ENCODE measurements at regions not wholly inside any gene's neighbourhood (a gene's known extent, or its start where the extent isn't known, plus 50 kb on each side); places are given as distances from the start of the nearest gene placed in this dataset.

DNA sequence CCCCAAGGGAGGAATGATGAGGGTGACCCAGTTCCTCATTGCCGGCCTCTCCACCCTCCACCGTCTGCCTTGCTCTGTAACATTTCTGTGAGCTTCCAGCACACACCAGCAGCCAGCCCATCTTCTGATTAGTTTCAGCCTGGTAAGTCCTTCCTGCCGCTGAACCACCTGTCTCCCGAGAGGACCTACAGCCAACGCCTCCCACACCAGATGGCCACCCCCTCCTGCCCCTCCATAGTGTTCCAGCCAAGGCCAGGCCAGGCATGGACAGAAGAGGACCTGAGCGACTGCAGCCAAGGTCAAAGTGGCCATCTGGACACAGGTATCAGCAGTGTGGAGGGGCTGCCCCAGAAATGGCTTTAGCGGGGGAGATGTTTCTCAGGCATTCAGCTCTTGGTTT, 170.7 kb upstream of the CTBP2 start:
- Histone ChIP-seq H3K9me3 (peaks cover 4% of the 10 kb centered on the region; the same call in 1 of the 3 replicates), H3K27ac (no peak overlapping the region), H3K4me3 (no peak overlapping the region), H3K4me2 (no peak overlapping the region), H3K4me1 (no peaks in the 10 kb centered on the region)
- 53% methylated on average over 5 of the region's 7 CpGs for WGBS (ENCODE audit: missing lambda C conversion rate)
- DNase-seq (ENCODE audit: low read depth in 1 of 2, low spot score in 1 of 2) (no peak), ATAC-seq (no peak), FAIRE-seq (no peak)
- CTCF ChIA-PET, result interaction anchor here (1.9 kb wide), 1 partner anchor 12 kb away, joined by 9 read pairs; no protein-coding TSS in a partner anchor
- POLR2A ChIA-PET, result no interaction called here
- no peak for TF ChIP-seq POLR2A (IDR thresholded peaks at IDR 0.05; ENCODE audit: low read length)
- TF ChIP-seq, protein P1, sequence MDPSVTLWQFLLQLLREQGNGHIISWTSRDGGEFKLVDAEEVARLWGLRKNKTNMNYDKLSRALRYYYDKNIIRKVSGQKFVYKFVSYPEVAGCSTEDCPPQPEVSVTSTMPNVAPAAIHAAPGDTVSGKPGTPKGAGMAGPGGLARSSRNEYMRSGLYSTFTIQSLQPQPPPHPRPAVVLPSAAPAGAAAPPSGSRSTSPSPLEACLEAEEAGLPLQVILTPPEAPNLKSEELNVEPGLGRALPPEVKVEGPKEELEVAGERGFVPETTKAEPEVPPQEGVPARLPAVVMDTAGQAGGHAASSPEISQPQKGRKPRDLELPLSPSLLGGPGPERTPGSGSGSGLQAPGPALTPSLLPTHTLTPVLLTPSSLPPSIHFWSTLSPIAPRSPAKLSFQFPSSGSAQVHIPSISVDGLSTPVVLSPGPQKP (IDR thresholded peaks at IDR 0.05; ENCODE audit: low read depth, low read length), result no peak
- no peak for TF ChIP-seq EHMT2 (IDR thresholded peaks at IDR 0.05; ENCODE audit: low read depth)
- TF ChIP-seq FOXS1 (CRISPR knock-in tag; IDR thresholded peaks at IDR 0.05), result no peak
- TF ChIP-seq, protein P2, sequence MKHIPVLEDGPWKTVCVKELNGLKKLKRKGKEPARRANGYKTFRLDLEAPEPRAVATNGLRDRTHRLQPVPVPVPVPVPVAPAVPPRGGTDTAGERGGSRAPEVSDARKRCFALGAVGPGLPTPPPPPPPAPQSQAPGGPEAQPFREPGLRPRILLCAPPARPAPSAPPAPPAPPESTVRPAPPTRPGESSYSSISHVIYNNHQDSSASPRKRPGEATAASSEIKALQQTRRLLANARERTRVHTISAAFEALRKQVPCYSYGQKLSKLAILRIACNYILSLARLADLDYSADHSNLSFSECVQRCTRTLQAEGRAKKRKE (CRISPR knock-in tag; IDR thresholded peaks at IDR 0.05; ENCODE audit: low read depth), result no peak
- TF ChIP-seq CEBPB (IDR thresholded peaks at IDR 0.05), result no peak
- TF ChIP-seq SMC3 (IDR thresholded peaks at IDR 0.05), result no peak
- TF ChIP-seq ESRRA (IDR thresholded peaks at IDR 0.05; ENCODE audit: borderline replicate concordance, low read length), result no peak
- TF ChIP-seq NR3C1 (IDR thresholded peaks at IDR 0.05), result no peak
- TF ChIP-seq SREBF2 (IDR thresholded peaks at IDR 0.05), result no peak
- no peak for TF ChIP-seq GATA3 (IDR thresholded peaks at IDR 0.05; ENCODE audit: borderline replicate concordance)
- no peak for TF ChIP-seq RNF2 (IDR thresholded peaks at IDR 0.05; ENCODE audit: borderline replicate concordance, low read depth)
- TF ChIP-seq, protein P3, sequence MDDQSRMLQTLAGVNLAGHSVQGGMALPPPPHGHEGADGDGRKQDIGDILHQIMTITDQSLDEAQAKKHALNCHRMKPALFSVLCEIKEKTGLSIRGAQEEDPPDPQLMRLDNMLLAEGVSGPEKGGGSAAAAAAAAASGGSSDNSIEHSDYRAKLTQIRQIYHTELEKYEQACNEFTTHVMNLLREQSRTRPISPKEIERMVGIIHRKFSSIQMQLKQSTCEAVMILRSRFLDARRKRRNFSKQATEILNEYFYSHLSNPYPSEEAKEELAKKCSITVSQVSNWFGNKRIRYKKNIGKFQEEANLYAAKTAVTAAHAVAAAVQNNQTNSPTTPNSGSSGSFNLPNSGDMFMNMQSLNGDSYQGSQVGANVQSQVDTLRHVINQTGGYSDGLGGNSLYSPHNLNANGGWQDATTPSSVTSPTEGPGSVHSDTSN (IDR thresholded peaks at IDR 0.05), result no peak
- TF ChIP-seq POLR2AphosphoS2 (conservative IDR thresholded peaks at IDR 0.05; ENCODE audit: low read length), result no peak
- no peak for TF ChIP-seq EP300 (IDR thresholded peaks at IDR 0.05)
- TF ChIP-seq, protein P4, sequence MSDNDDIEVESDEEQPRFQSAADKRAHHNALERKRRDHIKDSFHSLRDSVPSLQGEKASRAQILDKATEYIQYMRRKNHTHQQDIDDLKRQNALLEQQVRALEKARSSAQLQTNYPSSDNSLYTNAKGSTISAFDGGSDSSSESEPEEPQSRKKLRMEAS (IDR thresholded peaks at IDR 0.05), result no peak
- TF ChIP-seq CBX2 (IDR thresholded peaks at IDR 0.05; ENCODE audit: borderline replicate concordance, low read depth), result no peak
- TF ChIP-seq ZFP36 (IDR thresholded peaks at IDR 0.05; ENCODE audit: borderline replicate concordance, partially characterized antibody), result no peak
- no peak for TF ChIP-seq TFCP2L1 (CRISPR knock-in tag; IDR thresholded peaks at IDR 0.05)

DNA sequence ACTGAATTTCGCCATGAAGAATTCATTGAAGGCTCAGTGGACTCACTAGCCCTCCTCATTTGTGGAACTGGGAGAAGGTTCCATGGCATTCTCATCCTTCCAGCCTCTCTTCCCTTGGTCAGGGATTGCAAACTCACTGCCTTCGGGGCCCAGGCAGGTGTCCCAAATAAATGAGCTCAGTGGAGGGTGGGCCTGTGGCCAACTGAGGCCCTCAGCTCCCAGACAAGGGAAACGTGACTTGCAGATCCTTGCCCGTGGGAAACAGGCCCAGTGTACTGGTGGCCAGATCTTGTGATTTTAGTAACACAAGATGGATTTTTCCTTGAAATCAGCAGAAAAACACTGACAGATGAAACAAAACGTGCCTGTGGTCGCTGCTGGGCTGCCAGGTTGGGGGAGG, 168.7 kb upstream of the CTBP2 start:
- no peak for TF ChIP-seq FOSL2 (IDR thresholded peaks at IDR 0.05)
- TF ChIP-seq FOSL2 (CRISPR knock-in tag; IDR thresholded peaks at IDR 0.05), result no peak
- no peak for TF ChIP-seq KDM5A (IDR thresholded peaks at IDR 0.05)
- TF ChIP-seq JUN (IDR thresholded peaks at IDR 0.05), result no peak
- no peak for DNase-seq (ENCODE audit: low read depth in 1 of 2, low spot score in 1 of 2)
- H3K9me3 ChIP-seq, result peaks cover 4% of the 10 kb centered on the region; the same call in 1 of the 3 replicates
- no peak for FAIRE-seq
- ATAC-seq, result no peak
- no peaks in the 10 kb centered on the region for H3K4me1 ChIP-seq
- POLR2A ChIA-PET, result no interaction called here
- H3K27ac ChIP-seq, result no peak overlapping the region
- WGBS (ENCODE audit: missing lambda C conversion rate), result 18% methylated on average over 6 of the region's 6 CpGs
- CTCF ChIA-PET, result no interaction called here
- no peak overlapping the region for H3K4me2 ChIP-seq
- no peak overlapping the region for H3K4me3 ChIP-seq

DNA sequence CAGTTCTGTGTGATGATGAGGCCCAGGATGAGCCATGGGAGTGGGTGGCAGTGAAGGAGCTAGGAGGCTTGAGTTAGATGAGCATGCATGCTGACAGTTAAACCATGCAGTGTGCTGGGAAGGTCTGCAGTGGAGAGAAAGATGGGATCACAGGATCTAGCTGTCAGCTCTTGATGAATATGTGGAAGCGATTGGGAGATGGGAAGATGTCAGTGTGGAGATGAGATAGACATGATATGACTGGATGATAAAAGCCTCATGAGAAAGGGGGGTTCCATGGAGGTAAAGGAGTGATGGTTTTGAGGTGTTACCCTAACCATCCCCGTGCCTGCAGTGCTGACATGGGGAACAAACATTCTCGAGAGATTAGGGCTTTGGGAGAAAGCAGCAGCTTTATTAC, 165.0 kb upstream of the CTBP2 start:
- H3K9me3 ChIP-seq, result peaks cover 17% of the 10 kb centered on the region; the same call in 1 of the 3 replicates
- DNase-seq (ENCODE audit: low read depth in 1 of 2, low spot score in 1 of 2), result no peak
- TF ChIP-seq SREBF2 (IDR thresholded peaks at IDR 0.05), result no peak
- no peak for TF ChIP-seq JUN (IDR thresholded peaks at IDR 0.05)
- TF ChIP-seq, protein P5, sequence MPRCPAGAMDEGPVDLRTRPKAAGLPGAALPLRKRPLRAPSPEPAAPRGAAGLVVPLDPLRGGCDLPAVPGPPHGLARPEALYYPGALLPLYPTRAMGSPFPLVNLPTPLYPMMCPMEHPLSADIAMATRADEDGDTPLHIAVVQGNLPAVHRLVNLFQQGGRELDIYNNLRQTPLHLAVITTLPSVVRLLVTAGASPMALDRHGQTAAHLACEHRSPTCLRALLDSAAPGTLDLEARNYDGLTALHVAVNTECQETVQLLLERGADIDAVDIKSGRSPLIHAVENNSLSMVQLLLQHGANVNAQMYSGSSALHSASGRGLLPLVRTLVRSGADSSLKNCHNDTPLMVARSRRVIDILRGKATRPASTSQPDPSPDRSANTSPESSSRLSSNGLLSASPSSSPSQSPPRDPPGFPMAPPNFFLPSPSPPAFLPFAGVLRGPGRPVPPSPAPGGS (IDR thresholded peaks at IDR 0.05), result no peak
- no peak for TF ChIP-seq TFCP2L1 (CRISPR knock-in tag; IDR thresholded peaks at IDR 0.05)
- TF ChIP-seq, protein P6, sequence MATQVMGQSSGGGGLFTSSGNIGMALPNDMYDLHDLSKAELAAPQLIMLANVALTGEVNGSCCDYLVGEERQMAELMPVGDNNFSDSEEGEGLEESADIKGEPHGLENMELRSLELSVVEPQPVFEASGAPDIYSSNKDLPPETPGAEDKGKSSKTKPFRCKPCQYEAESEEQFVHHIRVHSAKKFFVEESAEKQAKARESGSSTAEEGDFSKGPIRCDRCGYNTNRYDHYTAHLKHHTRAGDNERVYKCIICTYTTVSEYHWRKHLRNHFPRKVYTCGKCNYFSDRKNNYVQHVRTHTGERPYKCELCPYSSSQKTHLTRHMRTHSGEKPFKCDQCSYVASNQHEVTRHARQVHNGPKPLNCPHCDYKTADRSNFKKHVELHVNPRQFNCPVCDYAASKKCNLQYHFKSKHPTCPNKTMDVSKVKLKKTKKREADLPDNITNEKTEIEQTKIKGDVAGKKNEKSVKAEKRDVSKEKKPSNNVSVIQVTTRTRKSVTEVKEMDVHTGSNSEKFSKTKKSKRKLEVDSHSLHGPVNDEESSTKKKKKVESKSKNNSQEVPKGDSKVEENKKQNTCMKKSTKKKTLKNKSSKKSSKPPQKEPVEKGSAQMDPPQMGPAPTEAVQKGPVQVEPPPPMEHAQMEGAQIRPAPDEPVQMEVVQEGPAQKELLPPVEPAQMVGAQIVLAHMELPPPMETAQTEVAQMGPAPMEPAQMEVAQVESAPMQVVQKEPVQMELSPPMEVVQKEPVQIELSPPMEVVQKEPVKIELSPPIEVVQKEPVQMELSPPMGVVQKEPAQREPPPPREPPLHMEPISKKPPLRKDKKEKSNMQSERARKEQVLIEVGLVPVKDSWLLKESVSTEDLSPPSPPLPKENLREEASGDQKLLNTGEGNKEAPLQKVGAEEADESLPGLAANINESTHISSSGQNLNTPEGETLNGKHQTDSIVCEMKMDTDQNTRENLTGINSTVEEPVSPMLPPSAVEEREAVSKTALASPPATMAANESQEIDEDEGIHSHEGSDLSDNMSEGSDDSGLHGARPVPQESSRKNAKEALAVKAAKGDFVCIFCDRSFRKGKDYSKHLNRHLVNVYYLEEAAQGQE (IDR thresholded peaks at IDR 0.05), result no peak
- no peak for TF ChIP-seq EP300 (IDR thresholded peaks at IDR 0.05)
- no peak for TF ChIP-seq CEBPB (IDR thresholded peaks at IDR 0.05)
- TF ChIP-seq RFX5 (IDR thresholded peaks at IDR 0.05), result no peak
- H3K4me3 ChIP-seq, result no peak overlapping the region
- H3K4me1 ChIP-seq, result no peaks in the 10 kb centered on the region
- H3K27ac ChIP-seq, result no peak overlapping the region
- no peak for ATAC-seq
- no peak overlapping the region for H3K4me2 ChIP-seq
- FAIRE-seq, result no peak
- POLR2A ChIA-PET, result no interaction called here
- WGBS (ENCODE audit: missing lambda C conversion rate), result 17% methylated on average over 3 of the region's 3 CpGs
- CTCF ChIA-PET, result no interaction called here

Measured in A549 (cell line).